Lower lobe of right lung (tissue), 2 donors: ENCODE measurements at regions not wholly inside any gene's neighbourhood (a gene's known extent, or its start where the extent isn't known, plus 50 kb on each side); places are given as distances from the start of the nearest gene placed in this dataset.
A peak's percentile ranks its signal among the peaks of the same experiment; 100 is the strongest.
"Not testable (repeated sequence)": the region's sequence is repeated elsewhere in the genome, so short reads cannot be mapped to it uniquely, and the experiment has no call there.

Experiments
- ATAC-seq, 2 donors: fragments of 200-7000 bp; cut with Tn5 transposase; one replicate each; pipeline ENCODE4 v1.9.1; 2020 to 2022; ENCODE audit warnings: mild to moderate bottlenecking in 2 of 2, moderate library complexity in 2 of 2
- DNase-seq: peaks from one replicate; pipeline ENCODE4 v3.0.0-alpha.2; 2020
- H3K27ac ChIP-seq: fragments of 200-600 bp; one replicate; pipeline ENCODE4 v1.8.0; 2022
- H3K27me3 ChIP-seq: fragments of 200-600 bp; one replicate; pipeline ENCODE4 v1.8.0; 2022; ENCODE audit warnings: low read depth
- H3K36me3 ChIP-seq: fragments of 200-600 bp; one replicate; pipeline ENCODE4 v1.8.0; 2022; ENCODE audit warnings: mild to moderate bottlenecking
- H3K4me1 ChIP-seq: fragments of 200-600 bp; one replicate; pipeline ENCODE4 v1.8.0; 2022
- H3K4me3 ChIP-seq: fragments of 200-600 bp; one replicate; pipeline ENCODE4 v1.8.0; 2022; ENCODE audit warnings: mild to moderate bottlenecking
- H3K9me3 ChIP-seq: fragments of 200-600 bp; one replicate; pipeline ENCODE4 v1.8.0; 2022
- intact Hi-C: fragments of 100-400 bp; cut with DNase I; formaldehyde crosslinking; loops from one replicate; pipeline ENCODE4 v1.11.0; 2022
- donor health status: DM: no; HTN: yes; CAD: no; lungs with severe emphysema.

DNA sequence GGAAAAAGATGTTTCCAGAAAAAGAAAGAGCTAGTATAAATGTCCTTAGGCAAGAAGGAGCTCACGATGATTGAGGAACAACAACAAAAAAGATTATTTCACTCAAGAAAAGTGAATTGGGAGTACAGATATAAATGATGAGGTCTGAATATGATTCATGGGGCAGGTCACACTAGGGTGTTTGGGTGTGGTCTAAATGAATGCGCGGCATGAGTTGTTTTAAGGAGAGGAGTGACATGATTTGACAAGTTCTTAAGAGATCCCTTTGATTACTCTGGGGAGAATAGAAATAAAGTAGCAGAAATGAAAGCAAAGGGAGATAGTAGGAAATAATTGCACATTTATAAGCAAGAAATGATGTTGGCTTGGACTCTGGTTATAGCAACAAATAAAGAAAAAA, 59.3 kb downstream of the NUTM2D start:
- H3K4me3 ChIP-seq, H3K4me1 ChIP-seq, H3K27ac ChIP-seq, DNase-seq, ATAC-seq, H3K36me3 ChIP-seq, intact Hi-C loops, H3K9me3 ChIP-seq, H3K27me3 ChIP-seq: not testable (repeated sequence)

DNA sequence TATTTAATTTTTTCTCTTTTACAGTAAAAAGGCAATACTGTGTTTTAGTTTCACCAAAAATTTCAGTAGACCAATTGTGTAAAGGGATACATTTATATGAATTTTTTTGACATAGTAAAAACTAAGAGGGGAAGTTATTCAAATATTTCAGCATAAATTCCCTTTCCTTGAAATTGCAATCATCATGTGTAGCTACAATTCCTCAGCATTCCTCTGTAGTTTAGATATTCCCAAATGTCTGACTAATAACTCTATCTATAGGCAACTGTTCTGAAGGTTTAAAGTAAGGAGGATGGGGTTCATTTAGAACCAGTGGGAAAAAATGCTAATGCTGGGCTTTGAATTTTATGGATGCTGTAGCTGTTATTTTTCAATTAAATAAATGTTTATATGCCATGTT, 65.1 kb downstream of the NUTM2D start:
- H3K9me3 ChIP-seq, H3K36me3 ChIP-seq, H3K4me3 ChIP-seq, DNase-seq, ATAC-seq, H3K27me3 ChIP-seq, H3K27ac ChIP-seq, intact Hi-C loops, H3K4me1 ChIP-seq: not testable (repeated sequence)

DNA sequence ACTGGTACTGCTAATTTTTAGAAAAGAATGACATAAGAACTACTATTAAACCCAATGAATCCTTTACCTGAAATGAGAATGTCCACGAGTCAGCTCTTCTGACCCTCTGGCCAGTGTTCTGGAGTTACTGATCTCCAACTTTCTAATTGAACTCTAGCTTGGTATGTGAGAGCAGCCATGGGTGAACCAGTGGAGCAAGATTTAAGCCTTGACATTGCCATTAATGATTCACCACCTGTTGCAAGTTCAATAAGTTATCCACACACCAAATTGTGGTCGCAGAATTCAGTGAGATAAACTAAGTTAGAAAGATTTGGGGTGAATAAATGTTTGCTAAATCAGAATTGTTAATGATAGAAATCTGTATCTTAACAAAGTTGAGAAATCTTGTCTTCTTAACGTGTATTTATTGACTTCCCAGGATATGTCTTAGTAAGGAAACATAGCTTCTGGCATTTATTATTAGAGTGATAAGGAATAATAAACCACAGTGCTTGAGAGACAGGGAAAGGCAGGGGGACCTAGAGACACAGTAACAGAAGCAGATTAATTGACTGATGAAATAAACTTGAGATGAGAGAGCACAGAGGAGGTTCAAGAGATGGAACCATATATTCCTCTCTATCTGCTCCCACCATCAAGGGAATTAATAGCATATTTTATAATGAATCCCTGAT, 67.3 kb downstream of the NUTM2D start:
- DNase-seq, H3K9me3 ChIP-seq, ATAC-seq, H3K27me3 ChIP-seq, H3K4me1 ChIP-seq, H3K4me3 ChIP-seq, H3K36me3 ChIP-seq, intact Hi-C loops, H3K27ac ChIP-seq: not testable (repeated sequence)

- H3K36me3 ChIP-seq, DNase-seq, H3K4me1 ChIP-seq, H3K27ac ChIP-seq, intact Hi-C loops, H3K27me3 ChIP-seq, H3K9me3 ChIP-seq, H3K4me3 ChIP-seq: not testable (repeated sequence)
- peak in 1 of 2 donors; percentile 32 for ATAC-seq
Observed at GRCh38 chr10:87433836-87434235, 70.9 kb upstream of the MINPP1 start.

- H3K36me3 ChIP-seq, H3K27ac ChIP-seq, DNase-seq, H3K4me3 ChIP-seq, H3K27me3 ChIP-seq, intact Hi-C loops, H3K4me1 ChIP-seq, H3K9me3 ChIP-seq: not testable (repeated sequence)
- ATAC-seq: peak in 1 of 2 donors; percentile 21
Observed at GRCh38 chr10:87435295-87435826, 69.3 kb upstream of the MINPP1 start.

- DNase-seq: peak; percentile 40
Observed at GRCh38 chr10:87436104-87436503, 68.6 kb upstream of the MINPP1 start.

GRCh38 chr10:87437450-87437849, 67.2 kb upstream of the MINPP1 start:
- H3K27me3 ChIP-seq, H3K9me3 ChIP-seq, H3K4me1 ChIP-seq, ATAC-seq, H3K27ac ChIP-seq, H3K4me3 ChIP-seq, H3K36me3 ChIP-seq, DNase-seq, intact Hi-C loops: not testable (repeated sequence)

More at GRCh38 chr10:87436104-87436503, 68.6 kb upstream of the MINPP1 start:
- H3K27ac ChIP-seq, H3K4me1 ChIP-seq, H3K36me3 ChIP-seq, H3K27me3 ChIP-seq, H3K9me3 ChIP-seq, H3K4me3 ChIP-seq, intact Hi-C loops: not testable (repeated sequence)
- peak; percentile 96 for ATAC-seq
